NCI-H69 (cell line): ENCODE measurements at regions not wholly inside any gene's neighbourhood (a gene's known extent, or its start where the extent isn't known, plus 50 kb on each side); places are given as distances from the start of the nearest gene placed in this dataset.
A peak's percentile ranks its signal among the peaks of the same experiment; 100 is the strongest.

ENCODE experiments used
- DNase-seq: peaks from one replicate; lab custom pipeline; 2025; lab: John Stamatoyannopoulos, UW

DNA sequence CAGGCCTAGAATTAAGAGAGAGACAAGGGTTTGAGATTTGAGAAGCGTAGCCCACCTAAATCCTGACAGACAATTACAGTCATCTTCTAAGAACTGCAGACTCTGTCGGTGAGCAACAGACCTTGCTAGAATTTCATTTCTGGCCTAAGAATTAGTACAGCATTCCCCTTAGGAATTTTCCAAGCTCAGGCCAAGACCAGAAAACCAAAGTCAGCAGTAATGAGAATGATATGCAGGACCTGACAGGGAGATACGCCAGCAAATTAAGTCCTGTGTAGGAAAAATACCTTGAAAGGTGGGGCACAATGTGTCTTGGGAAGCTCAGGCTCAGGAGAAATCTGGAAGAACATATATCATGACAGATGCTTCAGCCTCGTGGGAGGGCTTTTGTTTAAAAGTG lies 52.7 kb upstream of the HERPUD2 start:
- DNase-seq = peak; percentile 17

- no peak for DNase-seq
Measured at GRCh38 chr7:35748371-35748770, 52.5 kb upstream of the SEPTIN7 start.

DNA sequence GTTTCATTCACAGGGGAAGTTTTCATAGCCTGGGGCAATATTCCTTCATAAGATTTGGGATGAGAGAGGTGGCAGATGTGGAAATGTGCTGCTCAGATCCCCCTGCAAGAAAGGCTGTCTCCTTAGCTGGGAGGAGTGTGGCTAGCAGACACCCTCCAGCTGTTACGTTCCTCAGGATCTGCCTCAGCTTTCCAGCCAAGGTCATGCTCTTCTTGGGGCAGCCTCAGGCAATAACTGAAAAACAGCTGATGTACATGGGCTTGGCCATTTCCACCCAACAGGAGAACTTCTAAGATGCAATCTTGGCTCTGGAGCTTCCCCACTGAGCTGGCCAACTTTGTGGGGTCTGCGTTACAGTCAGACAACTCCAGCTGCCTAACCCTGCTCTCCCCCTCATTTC lies 51.3 kb upstream of the SEPTIN7 start:
- peak; percentile 12 for DNase-seq
